HUES64 (cell line): ENCODE measurements at regions not wholly inside any gene's neighbourhood (a gene's known extent, or its start where the extent isn't known, plus 50 kb on each side); places are given as distances from the start of the nearest gene placed in this dataset.

Experiments
- H3K27ac ChIP-seq: 2 replicates; pipeline ENCODE4 v1.7.0; 2013; ENCODE audit warnings: low read depth, low read length, inconsistent platforms
- H3K27me3 ChIP-seq: 2 replicates; pipeline ENCODE4 v1.6.1; 2013; ENCODE audit warnings: mild to moderate bottlenecking, low read length; ENCODE audit not compliant: insufficient read depth
- H3K36me3 ChIP-seq: 2 replicates; pipeline ENCODE4 v1.6.1; 2013; ENCODE audit warnings: mild to moderate bottlenecking, low read length; ENCODE audit not compliant: insufficient read depth
- H3K4me1 ChIP-seq: 2 replicates; pipeline ENCODE4 v1.6.1; 2013; ENCODE audit warnings: mild to moderate bottlenecking, low read length, moderate library complexity; ENCODE audit not compliant: insufficient read depth
- H3K4me3 ChIP-seq: 2 replicates; pipeline ENCODE4 v1.5.1; 2013; ENCODE audit warnings: mild to moderate bottlenecking, low read length, moderate library complexity
- H3K9ac ChIP-seq: 2 replicates; pipeline ENCODE4 v1.6.1; 2013; ENCODE audit warnings: mild to moderate bottlenecking, low read depth, low read length
- H3K9me3 ChIP-seq: 2 replicates; pipeline ENCODE4 v1.6.1; 2013; ENCODE audit warnings: low read depth, low read length; ENCODE audit not compliant: insufficient read depth
- WGBS: fragments of 150-250, 120-280 bp; methylation state at CpG from one replicate; pipeline ENCODE4 v1.1.7; 2013; ENCODE audit warnings: missing lambda C conversion rate; 5-methylcytosine and 5-hydroxymethylcytosine counted together

- H3K36me3 ChIP-seq: no peaks in the 10 kb centered on the region
- 60% methylated on average over 4 of the region's 4 CpGs for WGBS
Observed at GRCh38 chr10:8702181-8702580, 647.7 kb downstream of the GATA3 start.

GRCh38 chr10:8705415-8705814, 650.9 kb downstream of the GATA3 start:
- Histone ChIP-seq H3K27me3 (no peaks in the 10 kb centered on the region), H3K4me1 (peaks cover 10% of the 10 kb centered on the region), H3K27ac (no peak overlapping the region), H3K4me3 (no peak overlapping the region), H3K36me3 (no peaks in the 10 kb centered on the region), H3K9ac (no peak overlapping the region), H3K9me3 (no peaks in the 10 kb centered on the region)
- 96% methylated on average over 3 of the region's 3 CpGs for whole genome bisulfite sequencing

More at GRCh38 chr10:8702181-8702580, 647.7 kb downstream of the GATA3 start:
- H3K9ac ChIP-seq: no peak overlapping the region
- H3K27ac ChIP-seq: peak overlapping the region; percentile 36; the same call in 1 of the 2 replicates
- no peak overlapping the region for H3K4me3 ChIP-seq
- H3K4me1 ChIP-seq: peaks cover 10% of the 10 kb centered on the region
- no peaks in the 10 kb centered on the region for H3K27me3 ChIP-seq
- no peaks in the 10 kb centered on the region for H3K9me3 ChIP-seq

GRCh38 chr10:8712656-8713055, 658.2 kb downstream of the GATA3 start:
- 92% methylated on average over 4 of the region's 4 CpGs for WGBS
- Histone ChIP-seq H3K9me3 (no peaks in the 10 kb centered on the region), H3K27me3 (no peaks in the 10 kb centered on the region), H3K4me3 (no peak overlapping the region), H3K36me3 (no peaks in the 10 kb centered on the region), H3K27ac (no peak overlapping the region), H3K9ac (no peak overlapping the region), H3K4me1 (no peaks in the 10 kb centered on the region)

GRCh38 chr10:8719971-8720370, 665.5 kb downstream of the GATA3 start:
- H3K36me3 ChIP-seq: no peaks in the 10 kb centered on the region
- no peaks in the 10 kb centered on the region for H3K27me3 ChIP-seq
- H3K4me3 ChIP-seq: no peak overlapping the region
- no peak overlapping the region for H3K9ac ChIP-seq
- H3K27ac ChIP-seq: no peak overlapping the region
- WGBS: 88% methylated on average over 4 of the region's 4 CpGs
- no peaks in the 10 kb centered on the region for H3K4me1 ChIP-seq
- H3K9me3 ChIP-seq: no peaks in the 10 kb centered on the region

- H3K36me3 ChIP-seq: no peaks in the 10 kb centered on the region
- no peaks in the 10 kb centered on the region for H3K27me3 ChIP-seq
- no peaks in the 10 kb centered on the region for H3K4me1 ChIP-seq
- H3K27ac ChIP-seq: no peak overlapping the region
- WGBS: 93% methylated on average over 3 of the region's 3 CpGs
- no peak overlapping the region for H3K4me3 ChIP-seq
- no peaks in the 10 kb centered on the region for H3K9me3 ChIP-seq
- no peak overlapping the region for H3K9ac ChIP-seq
Observed at GRCh38 chr10:8721650-8722049, 667.2 kb downstream of the GATA3 start.

GRCh38 chr10:8722835-8723234, 668.3 kb downstream of the GATA3 start:
- Histone ChIP-seq H3K27ac (no peak overlapping the region), H3K4me3 (no peak overlapping the region), H3K36me3 (no peaks in the 10 kb centered on the region), H3K4me1 (no peaks in the 10 kb centered on the region), H3K9ac (no peak overlapping the region), H3K27me3 (no peaks in the 10 kb centered on the region), H3K9me3 (no peaks in the 10 kb centered on the region)
- WGBS: 90% methylated on average over 4 of the region's 4 CpGs

DNA sequence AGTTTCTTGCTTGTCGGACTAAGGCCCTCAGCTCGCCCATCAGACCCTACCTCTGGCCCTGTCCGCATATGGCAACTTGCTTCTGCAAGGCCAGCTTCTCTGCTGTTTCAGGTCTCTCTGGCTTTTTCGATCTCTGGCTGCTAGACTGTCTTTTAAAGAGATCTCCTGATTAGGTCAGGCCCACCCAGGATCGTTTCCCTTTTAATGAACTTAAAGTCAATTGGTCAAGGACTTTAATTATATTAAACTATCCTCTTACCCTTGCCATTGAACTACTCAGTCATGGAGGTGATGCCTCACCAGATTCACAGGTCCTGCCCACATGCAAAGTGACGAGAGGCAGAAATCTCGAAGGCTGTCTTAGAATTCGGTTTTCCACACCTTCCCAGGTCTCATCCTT, 670.9 kb downstream of the GATA3 start:
- Histone ChIP-seq H3K36me3 (no peaks in the 10 kb centered on the region), H3K27ac (no peak overlapping the region), H3K9ac (no peak overlapping the region), H3K4me3 (no peak overlapping the region), H3K4me1 (no peaks in the 10 kb centered on the region), H3K27me3 (no peaks in the 10 kb centered on the region), H3K9me3 (no peaks in the 10 kb centered on the region)
- 90% methylated on average over 8 of the region's 8 CpGs for WGBS

GRCh38 chr10:8726084-8726778, 671.7 kb downstream of the GATA3 start:
- no peaks in the 10 kb centered on the region for H3K9me3 ChIP-seq
- H3K9ac ChIP-seq: no peak overlapping the region
- H3K36me3 ChIP-seq: no peaks in the 10 kb centered on the region
- H3K27ac ChIP-seq: no peak overlapping the region
- 86% methylated on average over 2 of the region's 3 CpGs for WGBS
- H3K4me3 ChIP-seq: no peak overlapping the region
- no peaks in the 10 kb centered on the region for H3K4me1 ChIP-seq
- H3K27me3 ChIP-seq: no peaks in the 10 kb centered on the region

DNA sequence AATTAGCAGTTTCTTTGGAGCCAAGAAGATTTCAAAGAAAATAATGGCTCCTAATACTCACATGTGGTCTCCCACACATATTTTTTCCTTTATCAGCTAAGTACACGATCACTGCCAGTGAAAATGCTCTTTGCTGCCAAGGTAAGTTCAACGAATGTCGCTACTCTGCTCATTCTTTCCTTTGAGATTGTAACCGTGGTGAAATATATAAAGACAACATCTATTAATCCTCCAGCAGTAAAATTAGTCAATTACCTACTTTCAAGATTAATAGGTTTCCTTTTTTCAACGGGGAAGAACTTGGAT, 672.2 kb downstream of the GATA3 start:
- 97% methylated on average over 5 of the region's 5 CpGs for WGBS
- H3K27me3 ChIP-seq: no peaks in the 10 kb centered on the region

DNA sequence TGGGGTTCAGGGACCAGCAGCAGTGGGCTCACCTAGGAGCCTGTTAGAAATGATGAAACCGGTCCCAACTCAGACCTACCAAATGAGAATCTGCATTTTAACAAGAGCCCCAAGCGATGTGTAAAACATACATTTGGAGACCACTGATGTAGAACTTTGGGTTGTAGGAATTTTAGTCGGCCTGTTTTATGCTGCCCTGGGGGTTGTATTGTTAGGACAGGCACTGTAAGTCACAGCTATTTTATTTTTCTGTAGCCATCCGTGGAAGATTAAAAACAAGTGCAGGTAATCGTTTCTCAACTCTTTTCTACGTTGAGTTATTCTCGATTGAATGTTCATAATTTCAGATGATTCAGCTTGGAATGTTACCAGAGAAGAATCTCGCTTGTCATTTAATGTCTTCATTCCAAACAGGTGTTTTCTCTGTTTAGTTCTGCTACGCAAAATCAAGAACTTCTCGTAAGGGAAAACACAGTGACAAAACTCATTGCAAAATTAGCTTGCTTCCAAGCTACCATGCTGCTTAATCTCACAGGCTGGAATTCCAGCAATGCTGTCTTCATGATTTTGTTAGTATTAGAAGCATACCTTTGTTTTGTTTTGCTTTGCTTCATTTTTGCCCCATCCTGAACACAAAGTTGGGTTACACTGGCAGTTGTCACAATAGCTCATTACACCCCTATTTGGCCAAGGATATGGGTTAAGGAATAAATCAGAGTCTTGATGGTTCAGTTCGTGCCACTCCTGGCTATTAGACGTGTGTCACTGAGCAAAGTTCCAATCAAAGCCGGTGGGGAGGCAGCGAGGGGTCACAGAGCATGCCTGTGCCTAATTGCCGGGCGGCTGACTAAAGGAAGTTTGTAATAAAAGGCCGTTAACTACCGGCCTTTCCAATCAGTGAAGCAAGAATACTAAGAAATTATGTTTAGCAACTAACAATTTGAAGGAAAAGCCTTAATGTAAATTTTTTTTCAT, 676.9 kb downstream of the GATA3 start:
- Histone ChIP-seq H3K4me3 (no peak overlapping the region), H3K9me3 (no peaks in the 10 kb centered on the region), H3K36me3 (no peaks in the 10 kb centered on the region), H3K27ac (no peak overlapping the region), H3K9ac (no peak overlapping the region), H3K27me3 (no peaks in the 10 kb centered on the region), H3K4me1 (0 out of 2 replicates have a peak, but pooled peaks cover 3% of the 10 kb centered on the region)
- 86% methylated on average over 17 of the region's 18 CpGs for WGBS

More for the DNA sequence above, 672.2 kb downstream of the GATA3 start:
- Histone ChIP-seq H3K36me3 (no peaks in the 10 kb centered on the region), H3K4me1 (0 out of 2 replicates have a peak, but pooled peaks cover 3% of the 10 kb centered on the region), H3K9me3 (no peaks in the 10 kb centered on the region), H3K27ac (no peak overlapping the region), H3K9ac (no peak overlapping the region), H3K4me3 (no peak overlapping the region)

DNA sequence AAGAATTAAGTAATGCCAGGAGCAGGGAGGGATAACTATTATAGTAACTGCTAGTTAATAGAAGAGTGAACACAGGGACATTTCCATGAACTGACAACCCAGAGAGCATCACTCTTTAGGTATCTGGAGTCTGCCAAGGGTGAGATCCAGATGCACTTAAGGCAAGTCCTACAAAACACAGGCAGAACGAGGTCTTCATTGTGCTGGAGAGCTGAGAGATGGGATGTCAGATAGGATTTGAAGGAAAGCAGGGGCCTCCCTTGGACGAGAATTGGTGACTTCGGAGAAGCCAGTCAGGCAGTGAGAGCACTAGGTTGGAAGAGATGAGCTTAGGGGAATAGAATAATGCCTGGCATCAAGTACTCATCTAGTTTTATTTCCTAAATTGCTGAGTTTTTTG, 684.5 kb downstream of the GATA3 start:
- WGBS: 84% methylated on average over 3 of the region's 3 CpGs
- H3K27me3 ChIP-seq: no peaks in the 10 kb centered on the region
- H3K36me3 ChIP-seq: no peaks in the 10 kb centered on the region
- H3K4me3 ChIP-seq: no peak overlapping the region
- no peak overlapping the region for H3K9ac ChIP-seq
- no peaks in the 10 kb centered on the region for H3K9me3 ChIP-seq
- H3K4me1 ChIP-seq: no peaks in the 10 kb centered on the region
- no peak overlapping the region for H3K27ac ChIP-seq
